Natural killer cell (primary cell): ENCODE measurements at regions not wholly inside any gene's neighbourhood (a gene's known extent, or its start where the extent isn't known, plus 50 kb on each side); places are given as distances from the start of the nearest gene placed in this dataset.
A peak's percentile ranks its signal among the peaks of the same experiment; 100 is the strongest.

Source experiments
- ATAC-seq, 3 donors: fragments of 150-1000 bp in 2 of 3; fragments of 200-7000 bp in 1 of 3; cut with Tn5 transposase; 1 replicate in 1 of 3; 2 replicates in 2 of 3; pipeline ENCODE4 v1.10.0; 2021; ENCODE audit warnings: mild to moderate bottlenecking in 2 of 3, moderate library complexity in 2 of 3
- DNase-seq, 2 donors: peaks; one replicate each; pipeline versions ENCODE4 v3.0.0 to v3.0.0-alpha.2; 2013 to 2021; ENCODE audit warnings: mixed read lengths in 1 of 2
- H3K27ac ChIP-seq: one replicate; pipeline ENCODE4 v1.5.1; 2013; ENCODE audit warnings: mild to moderate bottlenecking, low read length
- H3K27me3 ChIP-seq: one replicate; pipeline ENCODE4 v1.6.1; 2013; ENCODE audit warnings: low read length; ENCODE audit not compliant: control insufficient read depth, insufficient read depth
- H3K36me3 ChIP-seq: one replicate; pipeline ENCODE4 v1.6.1; 2013; ENCODE audit warnings: low read length; ENCODE audit not compliant: control insufficient read depth, insufficient read depth
- H3K4me1 ChIP-seq: one replicate; pipeline ENCODE4 v1.6.1; 2013; ENCODE audit warnings: low read length; ENCODE audit not compliant: control insufficient read depth, insufficient read depth
- H3K4me3 ChIP-seq: one replicate; pipeline ENCODE4 v1.5.1; 2013; ENCODE audit warnings: low read length
- H3K9me3 ChIP-seq: one replicate; pipeline ENCODE4 v1.6.1; 2013; ENCODE audit warnings: low read length; ENCODE audit not compliant: control insufficient read depth, insufficient read depth
- H3K27ac Mint-ChIP-seq, 2 donors: one replicate each; pipeline ENCODE4 v1.8.0; 2022; ENCODE audit warnings: mild to moderate bottlenecking in 2 of 2, mixed read lengths in 2 of 2, moderate library complexity in 1 of 2
- H3K27me3 Mint-ChIP-seq, 2 donors: one replicate each; pipeline ENCODE4 v1.8.0; 2022; ENCODE audit warnings: low read depth in 2 of 2, mixed read lengths in 2 of 2
- H3K36me3 Mint-ChIP-seq: one replicate; pipeline ENCODE4 v1.8.0; 2022; ENCODE audit warnings: mixed read lengths
- H3K4me1 Mint-ChIP-seq, 2 donors: one replicate each; pipeline ENCODE4 v1.8.0; 2022; ENCODE audit warnings: mixed read lengths in 2 of 2
- H3K4me3 Mint-ChIP-seq: one replicate; pipeline ENCODE4 v1.8.0; 2022; ENCODE audit warnings: mild to moderate bottlenecking, moderate library complexity, mixed read lengths
- H3K9me3 Mint-ChIP-seq, 2 donors: one replicate each; pipeline ENCODE4 v1.8.0; 2022; ENCODE audit warnings: mixed read lengths in 2 of 2
- CTCF ChIP-seq: fragments of 200-600 bp; IDR thresholded peaks from one replicate; pipeline ENCODE4 v1.8.0; 2022; ENCODE audit warnings: antibody characterized with exemption
- WGBS: methylation state at CpG from one replicate; pipeline ENCODE4 v1.1.7; 2013; ENCODE audit warnings: missing lambda C conversion rate; ENCODE audit not compliant: insufficient coverage; 5-methylcytosine and 5-hydroxymethylcytosine counted together
- intact Hi-C: fragments of 100-400 bp; cut with micrococcal nuclease; formaldehyde crosslinking; loops from one replicate; pipeline ENCODE4 v1.14.2; 2022

- peaks cover 9% of the 10 kb centered on the region for H3K4me1 ChIP-seq
- Mint-ChIP-seq H3K9me3 (no peaks in the 10 kb centered on the region), H3K4me3 (no peak overlapping the region), H3K27ac (no peak overlapping the region), H3K27me3 (peaks cover 8 to 16% of the 10 kb centered on the region in 2 donors), H3K36me3 (no peaks in the 10 kb centered on the region), H3K4me1 (peaks cover 11 to 17% of the 10 kb centered on the region in 2 donors)
- H3K9me3 ChIP-seq = no peaks in the 10 kb centered on the region
- H3K27ac ChIP-seq = no peak overlapping the region
- no peaks in the 10 kb centered on the region for H3K27me3 ChIP-seq
- ATAC-seq (no peak), DNase-seq (no peak)
- 47% methylated on average over 4 of the region's 4 CpGs for WGBS
- intact Hi-C loops = no loop called here
- no peaks in the 10 kb centered on the region for H3K36me3 ChIP-seq
- no peak overlapping the region for H3K4me3 ChIP-seq
- no peak for TF ChIP-seq CTCF
Observed at GRCh38 chr13:29956853-29957252, 106.4 kb upstream of the UBL3 start.

- TF ChIP-seq CTCF = no peak
- no peak overlapping the region for H3K27ac Mint-ChIP-seq
- ATAC-seq = no peak
- H3K27me3 Mint-ChIP-seq = peaks cover 8 to 16% of the 10 kb centered on the region in 2 donors
- H3K4me3 ChIP-seq = no peak overlapping the region
- H3K36me3 Mint-ChIP-seq = no peaks in the 10 kb centered on the region
- peaks cover 11 to 17% of the 10 kb centered on the region in 2 donors for H3K4me1 Mint-ChIP-seq
- H3K4me3 Mint-ChIP-seq = peak overlapping the region; percentile 74
- no peaks in the 10 kb centered on the region for H3K27me3 ChIP-seq
- no peak overlapping the region for H3K27ac ChIP-seq
- H3K36me3 ChIP-seq = no peaks in the 10 kb centered on the region
- intact Hi-C loops = no loop called here
- no peak for DNase-seq
- H3K4me1 ChIP-seq = peaks cover 9% of the 10 kb centered on the region
- H3K9me3 ChIP-seq = no peaks in the 10 kb centered on the region
- no peaks in the 10 kb centered on the region for H3K9me3 Mint-ChIP-seq
- 89% methylated on average over 2 of the region's 2 CpGs for WGBS
Observed at GRCh38 chr13:29955137-29955650, 104.8 kb upstream of the UBL3 start.

- intact Hi-C loops = no loop called here
- no peaks in the 10 kb centered on the region for H3K36me3 ChIP-seq
- 58% methylated on average over 23 of the region's 23 CpGs for WGBS
- no peaks in the 10 kb centered on the region for H3K27me3 ChIP-seq
- Mint-ChIP-seq H3K9me3 (no peaks in the 10 kb centered on the region), H3K27ac (peak overlapping the region; percentile 2 to 32), H3K36me3 (no peaks in the 10 kb centered on the region), H3K4me1 (peaks cover 11 to 17% of the 10 kb centered on the region in 2 donors), H3K27me3 (peaks cover 3 to 24% of the 10 kb centered on the region in 2 donors), H3K4me3 (peak overlapping the region; percentile 74)
- H3K4me1 ChIP-seq = peaks cover 9% of the 10 kb centered on the region
- DNase-seq (peak in 1 of 2 donors; percentile 77), ATAC-seq (peak; percentile 67 to 89 (median 70))
- no peak overlapping the region for H3K4me3 ChIP-seq
- no peak overlapping the region for H3K27ac ChIP-seq
- H3K9me3 ChIP-seq = no peaks in the 10 kb centered on the region
- no peak for TF ChIP-seq CTCF
Observed at GRCh38 chr13:29954082-29955028, 103.9 kb upstream of the UBL3 start.
